ENCODE measurements at regions not wholly inside any gene's neighbourhood (a gene's known extent, or its start where the extent isn't known, plus 50 kb on each side); places are given as distances from the start of the nearest gene placed in this dataset.

- TF ChIP-seq EZH2phosphoT487 (IDR thresholded peaks at IDR 0.05; ENCODE audit: low read length), result no peak
- no peak for TF ChIP-seq CTCF (IDR thresholded peaks at IDR 0.05; ENCODE audit: low read length)
- no peak for TF ChIP-seq EZH2 (optimal IDR thresholded peaks at IDR 0.05; ENCODE audit: low read depth, low read length)
Measured at GRCh38 chr20:7250337-7250736, 482.9 kb downstream of the BMP2 start.
